ENCODE measurements at regions not wholly inside any gene's neighbourhood (a gene's known extent, or its start where the extent isn't known, plus 50 kb on each side); places are given as distances from the start of the nearest gene placed in this dataset.

DNA sequence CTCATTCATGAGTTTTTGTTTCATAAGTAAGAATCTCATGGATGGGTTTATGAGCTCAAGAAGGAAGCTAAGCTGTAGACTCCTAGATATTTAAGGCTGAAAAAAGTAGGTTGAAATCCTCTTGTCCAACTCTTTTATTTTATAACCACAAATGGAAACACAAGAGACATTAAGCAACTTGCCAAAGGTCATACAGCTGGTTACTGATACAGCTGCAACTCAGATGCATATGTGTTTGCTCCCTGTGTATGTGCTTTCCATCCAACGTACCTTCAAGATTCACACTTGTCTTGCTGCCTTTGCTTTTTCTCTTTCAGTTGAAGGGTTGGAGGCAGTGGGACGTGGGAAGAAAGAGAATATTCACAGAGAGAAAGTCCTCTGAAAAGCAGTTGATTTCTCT lies 153.5 kb upstream of the STMND1 start:
- H3K79me2 ChIP-seq (ENCODE audit: control insufficient read depth, insufficient read depth, low read length), result no peaks in the 10 kb centered on the region
- no peaks in the 10 kb centered on the region for H3K9me3 ChIP-seq (replicated peaks; ENCODE audit: control insufficient read depth, insufficient read depth, low read length)
- H2AFZ ChIP-seq (ENCODE audit: low read depth, low read length), result no peak overlapping the region
- no peaks in the 10 kb centered on the region for H3K9me1 ChIP-seq (replicated peaks; ENCODE audit: control insufficient read depth, extremely low read depth, insufficient read depth, low read length)
- CTCF ChIA-PET, result interaction anchor here (1.3 to 2.9 kb wide), 5 partner anchors 11 to 138 kb away, joined by 3 to 15 read pairs (median 4); no protein-coding TSS in a partner anchor
- no peak overlapping the region for H3K4me2 ChIP-seq (ENCODE audit: insufficient read depth, low read length)
- dilution Hi-C loops (cut with MboI; ENCODE audit: extremely low pct_ligation_motif_present, low sequenced_read_pairs) (no loop called here), intact Hi-C loops (cut with micrococcal nuclease) (no loop called here)
- no peak overlapping the region for H3K4me3 ChIP-seq (replicated peaks in 1 of 3; ENCODE audit: insufficient read depth in 1 of 3, low read depth in 1 of 3, low read length in 3 of 3)
- H3K36me3 ChIP-seq (ENCODE audit: control insufficient read depth in 2 of 2, extremely low read depth in 1 of 2, insufficient read depth in 2 of 2, low read length in 2 of 2), result no peaks in the 10 kb centered on the region
- POLR2A ChIA-PET, result no interaction called here
- H3K27me3 ChIP-seq (ENCODE audit: control insufficient read depth in 2 of 2, insufficient read depth in 2 of 2, low read length in 2 of 2), result no peaks in the 10 kb centered on the region
- H3K9ac ChIP-seq (replicated peaks; ENCODE audit: extremely low read depth, insufficient read depth, low read length), result no peak overlapping the region
- H4K20me1 ChIP-seq (replicated peaks; ENCODE audit: control insufficient read depth, extremely low read depth, insufficient read depth, low read length), result no peaks in the 10 kb centered on the region
- DNase-seq (ENCODE audit: low read depth, low spot score), result no peak
- no peak overlapping the region for H3K27ac ChIP-seq (ENCODE audit: insufficient read depth, low read depth, low read length)
- BruUV-seq (replicated peaks), result no TSS peak
- TF ChIP-seq MAX (IDR thresholded peaks at IDR 0.05; ENCODE audit: insufficient read depth, insufficient read length), result no peak
- no peak for TF ChIP-seq JUN (IDR thresholded peaks at IDR 0.05; ENCODE audit: borderline replicate concordance, insufficient read depth, insufficient read length, low read depth)
- TF ChIP-seq POLR2A (IDR thresholded peaks at IDR 0.05; ENCODE audit: low read depth, low read length), result no peak
- TF ChIP-seq FOS (IDR thresholded peaks at IDR 0.05; ENCODE audit: borderline replicate concordance, insufficient read depth, low read length), result no peak
- no peak for TF ChIP-seq MYC (IDR thresholded peaks at IDR 0.05; ENCODE audit: low read depth, low read length)
- TF ChIP-seq GATA2 (IDR thresholded peaks at IDR 0.05; ENCODE audit: insufficient read depth, insufficient read length, low read depth, low read length), result no peak
- FAIRE-seq, result no peak
- H3K4me1 ChIP-seq (ENCODE audit: control insufficient read depth, extremely low read depth, insufficient read depth, low read length), result peaks cover 11% of the 10 kb centered on the region

GRCh38 chr6:16947375-16948015 lies 154.4 kb upstream of the STMND1 start:
- BruUV-seq (replicated peaks), result no TSS peak
- H2AFZ ChIP-seq (ENCODE audit: low read depth, low read length), result no peak overlapping the region
- dilution Hi-C loops (cut with MboI; ENCODE audit: extremely low pct_ligation_motif_present, low sequenced_read_pairs), result no loop called here

More at GRCh38 chr6:16947375-16948015, 154.4 kb upstream of the STMND1 start:
- peaks cover 0 to 2% of the 10 kb centered on the region in 2 experiments for H3K27me3 ChIP-seq (ENCODE audit: control insufficient read depth in 2 of 2, insufficient read depth in 2 of 2, low read length in 2 of 2)
- FAIRE-seq (peak; percentile 80), DNase-seq (ENCODE audit: low read depth, low spot score) (peak; percentile 77)
- TF ChIP-seq POLR2AphosphoS5 (IDR thresholded peaks at IDR 0.05; ENCODE audit: insufficient read depth, low read depth, low read length) (no peak), POLR2A (IDR thresholded peaks at IDR 0.05; ENCODE audit: low read depth, low read length) (no peak), MYC (IDR thresholded peaks at IDR 0.05; ENCODE audit: low read depth, low read length) (no peak), GATA2 (IDR thresholded peaks at IDR 0.05; ENCODE audit: insufficient read depth, insufficient read length, low read depth, low read length) (peak; percentile 89)
- no peaks in the 10 kb centered on the region for H3K9me3 ChIP-seq (replicated peaks; ENCODE audit: control insufficient read depth, insufficient read depth, low read length)
- no peaks in the 10 kb centered on the region for H3K9me1 ChIP-seq (replicated peaks; ENCODE audit: control insufficient read depth, extremely low read depth, insufficient read depth, low read length)
- H3K4me1 ChIP-seq (ENCODE audit: control insufficient read depth, extremely low read depth, insufficient read depth, low read length), result peaks cover 11% of the 10 kb centered on the region
- H3K36me3 ChIP-seq (ENCODE audit: control insufficient read depth in 2 of 2, extremely low read depth in 1 of 2, insufficient read depth in 2 of 2, low read length in 2 of 2), result no peaks in the 10 kb centered on the region
- POLR2A ChIA-PET, result no interaction called here
- no peaks in the 10 kb centered on the region for H3K79me2 ChIP-seq (ENCODE audit: control insufficient read depth, insufficient read depth, low read length)
- CTCF ChIA-PET, result interaction anchor here (1.3 to 2.9 kb wide), 5 partner anchors 12 to 184 kb away, joined by 3 to 15 read pairs (median 6); no protein-coding TSS in a partner anchor
- H4K20me1 ChIP-seq (replicated peaks; ENCODE audit: control insufficient read depth, extremely low read depth, insufficient read depth, low read length), result no peaks in the 10 kb centered on the region
- intact Hi-C loops (cut with micrococcal nuclease), result no loop called here
- no peak overlapping the region for H3K9ac ChIP-seq (replicated peaks; ENCODE audit: extremely low read depth, insufficient read depth, low read length)
- H3K27ac ChIP-seq (ENCODE audit: insufficient read depth, low read depth, low read length), result no peak overlapping the region
- peak overlapping the region; percentile 46 for H3K4me2 ChIP-seq (ENCODE audit: insufficient read depth, low read length)
- no peak overlapping the region for H3K4me3 ChIP-seq (replicated peaks in 1 of 3; ENCODE audit: insufficient read depth in 1 of 3, low read depth in 1 of 3, low read length in 3 of 3)

Measured in endothelial cell of umbilical vein (primary cell).